PC-3 (cell line): ENCODE measurements at regions not wholly inside any gene's neighbourhood (a gene's known extent, or its start where the extent isn't known, plus 50 kb on each side); places are given as distances from the start of the nearest gene placed in this dataset.

Source experiments
- CTCF ChIP-seq: fragments of 300-600 bp; sonication (generic); conservative IDR thresholded peaks from 2 replicates; pipeline ENCODE4 v1.5.1; 2017; ENCODE audit warnings: antibody characterized with exemption, low read depth, mild to moderate bottlenecking, low read length
- EZH2 ChIP-seq: fragments of 300-600 bp; sonication (generic); IDR thresholded peaks from one replicate; pipeline ENCODE4 v1.6.1; 2017; ENCODE audit warnings: antibody characterized with exemption, mild to moderate bottlenecking, low read length; ENCODE audit not compliant: unreplicated experiment

GRCh38 chr15:47987908-47988532 lies 132.8 kb upstream of the SLC24A5 start:
- TF ChIP-seq CTCF (peak; percentile 70), EZH2 (no peak)
